DOHH2 (cell line): ENCODE measurements at regions not wholly inside any gene's neighbourhood (a gene's known extent, or its start where the extent isn't known, plus 50 kb on each side); places are given as distances from the start of the nearest gene placed in this dataset.

Source experiments
- H3F3A ChIP-seq: fragments of 200-600 bp; sonication (generic), shearing (Covaris generic); 2 replicates; pipeline ENCODE4 v1.6.0; 2016; ENCODE audit warnings: antibody characterized with exemption, mild to moderate bottlenecking; ENCODE audit not compliant: control insufficient read depth, insufficient read depth
- H3K27ac ChIP-seq: fragments of 200-600 bp; sonication (generic); 2 replicates; pipeline ENCODE4 v1.5.1; 2014; ENCODE audit warnings: low read depth, mild to moderate bottlenecking, low read length, moderate library complexity
- H3K27me3 ChIP-seq: fragments of 200-600 bp; sonication (generic); 2 replicates; pipeline ENCODE4 v1.6.1; 2014; ENCODE audit warnings: mild to moderate bottlenecking, low read length, mixed read lengths; ENCODE audit not compliant: control insufficient read depth
- H3K36me3 ChIP-seq: fragments of 200-600 bp; sonication (generic); 2 replicates; pipeline ENCODE4 v1.6.1; 2014; ENCODE audit warnings: mild to moderate bottlenecking, low read length, moderate library complexity, mixed read lengths; ENCODE audit not compliant: control insufficient read depth
- H3K4me1 ChIP-seq: fragments of 200-600 bp; sonication (generic); 2 replicates; pipeline ENCODE4 v1.6.1; 2014; ENCODE audit warnings: mild to moderate bottlenecking, low read length, mixed read lengths; ENCODE audit not compliant: control insufficient read depth
- H3K4me2 ChIP-seq: fragments of 200-600 bp; sonication (generic); 2 replicates; pipeline ENCODE4 v1.6.0; 2014; ENCODE audit warnings: mild to moderate bottlenecking, low read length, moderate library complexity
- H3K4me3 ChIP-seq: fragments of 200-600 bp; sonication (generic); 2 replicates; pipeline ENCODE4 v1.5.1; 2014; ENCODE audit warnings: mild to moderate bottlenecking, low read length, mixed read lengths
- H3K79me2 ChIP-seq: fragments of 200-600 bp; sonication (generic); 2 replicates; pipeline ENCODE4 v1.6.1; 2014; ENCODE audit warnings: mild to moderate bottlenecking, low read length, mixed read lengths; ENCODE audit not compliant: control insufficient read depth
- H3K9me2 ChIP-seq: fragments of 200-600 bp; sonication (generic); replicated peaks from 2 replicates; pipeline ENCODE4 v1.6.1; 2014; ENCODE audit warnings: mild to moderate bottlenecking, low read length, mixed read lengths; ENCODE audit not compliant: control insufficient read depth
- H3K9me3 ChIP-seq: fragments of 200-600 bp; sonication (generic); 2 replicates; pipeline ENCODE4 v1.6.1; 2014; ENCODE audit warnings: antibody characterized with exemption, low read length, mixed read lengths; ENCODE audit not compliant: control insufficient read depth, insufficient read depth
- H4K20me1 ChIP-seq: fragments of 200-600 bp; sonication (generic); 2 replicates; pipeline ENCODE4 v1.6.0; 2014; ENCODE audit warnings: low read depth, mild to moderate bottlenecking, antibody characterized with exemption, low read length, moderate library complexity; ENCODE audit not compliant: control insufficient read depth, insufficient read depth
- EZH2phosphoT487 ChIP-seq: fragments of 200-600 bp; sonication (generic); IDR thresholded peaks from 2 replicates; pipeline ENCODE4 v1.6.1; 2017; ENCODE audit warnings: borderline replicate concordance, mild to moderate bottlenecking, antibody characterized with exemption, low read length, moderate library complexity, mixed read lengths
- TF ChIP-seq, protein P1 (sequence below): fragments of 200-600 bp; sonication (generic); IDR thresholded peaks from one replicate; pipeline ENCODE4 v1.5.1; 2014; ENCODE audit warnings: antibody characterized with exemption, mild to moderate bottlenecking, low read depth, low read length; ENCODE audit not compliant: poor library complexity, severe bottlenecking

DNA sequence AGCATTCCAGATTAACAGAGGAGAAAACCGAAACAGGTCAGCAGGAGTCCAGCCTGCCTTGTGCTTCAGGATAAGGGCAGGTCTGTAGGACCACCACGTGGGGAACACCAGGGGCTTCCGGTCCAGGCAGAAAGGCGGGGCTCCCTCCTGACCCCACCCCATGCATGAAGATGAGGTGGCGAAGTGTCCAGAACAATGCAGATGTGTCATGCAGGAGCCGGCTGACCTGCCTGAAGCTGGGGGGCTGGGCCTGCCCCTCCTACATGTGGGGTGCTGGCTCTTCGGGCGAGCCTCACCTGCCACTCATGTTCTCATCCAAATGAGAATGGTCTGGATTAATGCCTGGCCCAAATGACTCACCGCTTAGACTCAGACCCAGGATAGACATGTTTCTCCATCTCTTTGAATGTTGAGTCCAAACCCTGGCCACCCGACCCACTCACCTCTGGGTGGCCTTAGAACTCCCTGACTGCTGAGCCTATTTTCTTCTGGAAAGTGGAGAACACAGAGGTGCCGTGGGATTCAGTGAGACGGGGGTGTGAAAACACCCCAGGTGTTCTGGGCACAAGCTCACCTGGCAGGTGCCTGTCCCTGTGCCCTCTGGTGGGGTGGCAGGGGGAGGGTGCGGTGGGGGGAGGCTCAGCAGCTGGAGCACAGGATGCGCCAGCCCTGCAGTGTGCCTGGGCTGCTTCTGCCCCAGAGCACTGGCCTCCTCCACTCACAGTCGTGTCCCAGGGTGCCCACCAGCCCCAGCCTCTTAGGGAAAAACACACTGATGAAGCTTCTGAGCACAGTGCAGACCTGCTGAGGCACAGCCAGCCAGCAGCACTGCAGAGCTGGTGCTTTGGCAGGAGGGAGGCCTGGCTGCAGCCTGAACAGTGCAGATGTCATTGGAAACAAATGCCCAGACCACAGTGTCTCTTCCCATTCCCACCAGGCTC is 55.2 kb upstream of the GDF10 start:
- no peaks in the 10 kb centered on the region for H3F3A ChIP-seq
- H3K4me1 ChIP-seq = no peaks in the 10 kb centered on the region
- H4K20me1 ChIP-seq = no peaks in the 10 kb centered on the region
- H3K4me3 ChIP-seq = no peak overlapping the region
- no peaks in the 10 kb centered on the region for H3K36me3 ChIP-seq
- no peaks in the 10 kb centered on the region for H3K9me2 ChIP-seq
- no peak overlapping the region for H3K27ac ChIP-seq
- no peaks in the 10 kb centered on the region for H3K9me3 ChIP-seq
- TF ChIP-seq, protein P1, sequence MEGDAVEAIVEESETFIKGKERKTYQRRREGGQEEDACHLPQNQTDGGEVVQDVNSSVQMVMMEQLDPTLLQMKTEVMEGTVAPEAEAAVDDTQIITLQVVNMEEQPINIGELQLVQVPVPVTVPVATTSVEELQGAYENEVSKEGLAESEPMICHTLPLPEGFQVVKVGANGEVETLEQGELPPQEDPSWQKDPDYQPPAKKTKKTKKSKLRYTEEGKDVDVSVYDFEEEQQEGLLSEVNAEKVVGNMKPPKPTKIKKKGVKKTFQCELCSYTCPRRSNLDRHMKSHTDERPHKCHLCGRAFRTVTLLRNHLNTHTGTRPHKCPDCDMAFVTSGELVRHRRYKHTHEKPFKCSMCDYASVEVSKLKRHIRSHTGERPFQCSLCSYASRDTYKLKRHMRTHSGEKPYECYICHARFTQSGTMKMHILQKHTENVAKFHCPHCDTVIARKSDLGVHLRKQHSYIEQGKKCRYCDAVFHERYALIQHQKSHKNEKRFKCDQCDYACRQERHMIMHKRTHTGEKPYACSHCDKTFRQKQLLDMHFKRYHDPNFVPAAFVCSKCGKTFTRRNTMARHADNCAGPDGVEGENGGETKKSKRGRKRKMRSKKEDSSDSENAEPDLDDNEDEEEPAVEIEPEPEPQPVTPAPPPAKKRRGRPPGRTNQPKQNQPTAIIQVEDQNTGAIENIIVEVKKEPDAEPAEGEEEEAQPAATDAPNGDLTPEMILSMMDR = no peak
- no peak for TF ChIP-seq EZH2phosphoT487
- no peaks in the 10 kb centered on the region for H3K27me3 ChIP-seq
- H3K4me2 ChIP-seq = no peak overlapping the region
- H3K79me2 ChIP-seq = no peaks in the 10 kb centered on the region

DNA sequence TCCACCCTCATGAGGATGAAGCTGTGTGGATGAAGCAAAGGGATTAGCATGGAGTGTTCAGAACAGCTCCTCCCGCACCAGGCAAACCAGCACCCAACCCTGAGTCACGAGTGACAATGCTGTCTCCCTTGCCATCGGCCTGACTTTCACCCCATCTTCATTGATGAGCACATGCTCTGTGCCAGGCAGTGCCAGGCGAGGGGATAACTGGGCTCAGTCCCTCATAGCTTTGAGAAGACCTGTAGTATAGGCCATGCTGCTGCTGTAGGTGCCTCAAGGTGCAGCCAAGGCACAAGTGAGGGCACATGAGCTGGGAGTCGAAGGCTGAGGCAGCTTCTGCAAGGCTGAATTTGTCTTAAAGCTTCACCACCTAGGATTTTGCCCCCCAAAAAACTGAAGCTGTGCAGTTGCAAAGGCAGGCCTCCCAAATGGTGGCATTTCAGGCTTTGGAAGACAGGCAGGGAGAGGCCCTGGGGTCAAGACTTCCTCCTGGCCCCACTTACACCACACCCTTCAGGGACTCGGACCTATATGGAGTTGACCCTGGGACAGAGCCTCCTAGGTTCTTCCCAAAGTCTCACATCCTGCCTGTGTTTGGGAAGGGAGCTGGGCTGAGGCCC is 54.2 kb upstream of the GDF10 start:
- no peaks in the 10 kb centered on the region for H3K9me2 ChIP-seq
- H3K27ac ChIP-seq = no peak overlapping the region
- no peak overlapping the region for H3K4me2 ChIP-seq
- H3K36me3 ChIP-seq = no peaks in the 10 kb centered on the region
- H3K4me1 ChIP-seq = no peaks in the 10 kb centered on the region
- H3K4me3 ChIP-seq = no peak overlapping the region
- no peaks in the 10 kb centered on the region for H3K27me3 ChIP-seq
- H4K20me1 ChIP-seq = no peaks in the 10 kb centered on the region
- H3F3A ChIP-seq = no peaks in the 10 kb centered on the region
- TF ChIP-seq, protein P1 = no peak
- TF ChIP-seq EZH2phosphoT487 = no peak
- no peaks in the 10 kb centered on the region for H3K79me2 ChIP-seq
- H3K9me3 ChIP-seq = no peaks in the 10 kb centered on the region

DNA sequence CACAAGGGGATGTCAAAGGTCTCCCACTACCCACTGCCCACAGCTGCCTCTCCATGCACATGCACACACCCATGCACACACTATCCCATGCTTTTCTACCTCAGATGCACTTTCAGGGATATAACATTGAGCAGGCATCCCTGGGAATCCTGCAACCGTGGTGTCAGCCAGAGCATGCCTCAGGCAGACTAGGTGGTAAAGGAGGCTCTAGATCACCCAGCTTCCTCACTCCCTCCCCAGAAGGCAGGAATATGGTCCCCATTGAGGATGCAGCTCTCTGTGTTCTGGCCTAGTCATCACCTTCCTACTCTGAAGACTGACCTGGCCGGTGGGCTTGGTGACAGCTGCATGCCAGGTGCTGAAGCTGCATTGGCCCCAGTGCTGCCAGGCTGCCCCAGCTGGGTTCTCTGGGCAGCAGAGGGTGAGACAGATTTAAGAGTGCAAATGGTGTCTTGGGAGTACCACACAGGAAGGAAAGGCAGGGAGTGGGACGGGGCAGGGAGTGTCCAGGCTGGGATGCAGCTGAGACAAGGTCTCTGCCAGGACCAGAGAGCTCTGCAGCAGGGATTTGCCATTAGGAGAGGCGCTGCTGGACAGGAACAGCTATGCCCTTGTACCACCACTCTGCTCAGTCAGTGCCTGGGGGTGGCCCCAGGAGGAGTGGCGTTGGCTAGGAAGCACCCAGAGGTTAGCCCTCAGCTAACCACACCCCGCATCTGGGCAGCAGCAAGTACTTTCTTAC is 53.4 kb upstream of the GDF10 start:
- H3K27me3 ChIP-seq = no peaks in the 10 kb centered on the region
- H3K9me3 ChIP-seq = no peaks in the 10 kb centered on the region
- H3K79me2 ChIP-seq = no peaks in the 10 kb centered on the region
- TF ChIP-seq, protein P1 = no peak
- TF ChIP-seq EZH2phosphoT487 = no peak
- H3K9me2 ChIP-seq = no peaks in the 10 kb centered on the region
- no peak overlapping the region for H3K27ac ChIP-seq
- no peak overlapping the region for H3K4me3 ChIP-seq
- no peaks in the 10 kb centered on the region for H3F3A ChIP-seq
- no peaks in the 10 kb centered on the region for H3K36me3 ChIP-seq
- no peak overlapping the region for H3K4me2 ChIP-seq
- no peaks in the 10 kb centered on the region for H4K20me1 ChIP-seq
- H3K4me1 ChIP-seq = no peaks in the 10 kb centered on the region
